Left lung (tissue), 4 donors: ENCODE measurements at regions not wholly inside any gene's neighbourhood (a gene's known extent, or its start where the extent isn't known, plus 50 kb on each side); places are given as distances from the start of the nearest gene placed in this dataset.
A peak's percentile ranks its signal among the peaks of the same experiment; 100 is the strongest.

Experiments used
- ATAC-seq: fragments of 200-7000 bp; cut with Tn5 transposase; one replicate; pipeline ENCODE4 v1.9.1; 2020; ENCODE audit warnings: moderate library complexity
- DNase-seq, 4 donors: peaks; one replicate each; pipeline ENCODE4 v3.0.0-alpha.2; 2013 to 2020
- H3K27ac ChIP-seq, 2 donors: fragments of 200-600 bp; sonication (generic) in 1 of 2; one replicate each; pipeline versions ENCODE4 v1.5.0 to v1.8.0; 2020 to 2021
- H3K27me3 ChIP-seq, 2 donors: fragments of 200-600 bp; sonication (generic) in 1 of 2; one replicate each; pipeline versions ENCODE4 v1.5.0 to v1.8.0; 2020 to 2021
- H3K36me3 ChIP-seq, 2 donors: fragments of 200-600 bp; sonication (generic) in 1 of 2; one replicate each; pipeline versions ENCODE4 v1.5.0 to v1.8.0; 2020 to 2021
- H3K4me1 ChIP-seq, 2 donors: fragments of 200-600 bp; one replicate each; pipeline ENCODE4 v1.8.0; 2021
- H3K4me3 ChIP-seq, 2 donors: fragments of 200-600 bp; sonication (generic) in 1 of 2; one replicate each; pipeline versions ENCODE4 v1.5.0 to v1.8.0; 2020 to 2021; ENCODE audit warnings: mild to moderate bottlenecking in 1 of 2
- H3K9me3 ChIP-seq, 2 donors: fragments of 200-600 bp; sonication (generic) in 1 of 2; one replicate each; pipeline versions ENCODE4 v1.5.0 to v1.8.0; 2020 to 2021
- intact Hi-C, 2 donors: fragments of 100-400 bp; cut with DNase I; formaldehyde crosslinking; loops; one replicate each; pipeline versions ENCODE4 v1.11.2 to v1.14.2; 2022
- TF ChIP-seq, protein P1 (sequence below), 2 donors: fragments of 200-600 bp; sonication (generic) in 1 of 2; IDR thresholded peaks; one replicate each; pipeline versions ENCODE4 v1.5.0 to v1.8.0; 2021; ENCODE audit warnings: antibody characterized with exemption in 2 of 2
- donor health status: DM: no; HTN: yes; CAD: no.
- donor health status: DM: no; HTN: no; CAD: no.

DNA sequence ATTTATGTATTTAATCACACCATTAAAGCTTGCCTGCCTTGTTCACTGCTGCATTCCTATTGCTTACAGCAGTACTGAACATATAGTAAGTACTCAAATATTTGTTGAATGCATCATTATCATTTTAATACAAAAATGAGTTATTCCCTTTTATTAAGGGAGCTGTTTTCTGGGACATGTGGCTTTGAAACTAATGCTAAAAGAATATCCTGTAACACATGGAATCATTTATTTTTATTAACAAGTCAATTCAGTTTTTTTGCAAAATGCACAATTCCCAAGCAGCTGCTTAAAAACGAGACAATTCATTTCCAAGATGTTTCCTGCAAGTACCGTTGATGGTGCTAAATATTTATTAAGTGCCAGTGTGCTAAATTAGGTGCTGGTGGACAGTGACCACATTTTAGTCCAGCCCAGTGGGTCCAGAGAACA lies 148.3 kb upstream of the NR3C1 start:
- intact Hi-C loops: no loop called here
- H3K9me3 ChIP-seq: no peaks in the 10 kb centered on the region
- H3K36me3 ChIP-seq: no peaks in the 10 kb centered on the region
- ATAC-seq (no peak), DNase-seq (peak in 2 of 4 donors; percentile 85 to 87)
- no peak overlapping the region for H3K27ac ChIP-seq
- no peak overlapping the region for H3K4me3 ChIP-seq
- TF ChIP-seq, protein P1, sequence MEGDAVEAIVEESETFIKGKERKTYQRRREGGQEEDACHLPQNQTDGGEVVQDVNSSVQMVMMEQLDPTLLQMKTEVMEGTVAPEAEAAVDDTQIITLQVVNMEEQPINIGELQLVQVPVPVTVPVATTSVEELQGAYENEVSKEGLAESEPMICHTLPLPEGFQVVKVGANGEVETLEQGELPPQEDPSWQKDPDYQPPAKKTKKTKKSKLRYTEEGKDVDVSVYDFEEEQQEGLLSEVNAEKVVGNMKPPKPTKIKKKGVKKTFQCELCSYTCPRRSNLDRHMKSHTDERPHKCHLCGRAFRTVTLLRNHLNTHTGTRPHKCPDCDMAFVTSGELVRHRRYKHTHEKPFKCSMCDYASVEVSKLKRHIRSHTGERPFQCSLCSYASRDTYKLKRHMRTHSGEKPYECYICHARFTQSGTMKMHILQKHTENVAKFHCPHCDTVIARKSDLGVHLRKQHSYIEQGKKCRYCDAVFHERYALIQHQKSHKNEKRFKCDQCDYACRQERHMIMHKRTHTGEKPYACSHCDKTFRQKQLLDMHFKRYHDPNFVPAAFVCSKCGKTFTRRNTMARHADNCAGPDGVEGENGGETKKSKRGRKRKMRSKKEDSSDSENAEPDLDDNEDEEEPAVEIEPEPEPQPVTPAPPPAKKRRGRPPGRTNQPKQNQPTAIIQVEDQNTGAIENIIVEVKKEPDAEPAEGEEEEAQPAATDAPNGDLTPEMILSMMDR (IDR thresholded peaks at IDR 0.05): no peak
- peaks cover 0 to 17% of the 10 kb centered on the region in 2 donors for H3K4me1 ChIP-seq
- no peaks in the 10 kb centered on the region for H3K27me3 ChIP-seq

DNA sequence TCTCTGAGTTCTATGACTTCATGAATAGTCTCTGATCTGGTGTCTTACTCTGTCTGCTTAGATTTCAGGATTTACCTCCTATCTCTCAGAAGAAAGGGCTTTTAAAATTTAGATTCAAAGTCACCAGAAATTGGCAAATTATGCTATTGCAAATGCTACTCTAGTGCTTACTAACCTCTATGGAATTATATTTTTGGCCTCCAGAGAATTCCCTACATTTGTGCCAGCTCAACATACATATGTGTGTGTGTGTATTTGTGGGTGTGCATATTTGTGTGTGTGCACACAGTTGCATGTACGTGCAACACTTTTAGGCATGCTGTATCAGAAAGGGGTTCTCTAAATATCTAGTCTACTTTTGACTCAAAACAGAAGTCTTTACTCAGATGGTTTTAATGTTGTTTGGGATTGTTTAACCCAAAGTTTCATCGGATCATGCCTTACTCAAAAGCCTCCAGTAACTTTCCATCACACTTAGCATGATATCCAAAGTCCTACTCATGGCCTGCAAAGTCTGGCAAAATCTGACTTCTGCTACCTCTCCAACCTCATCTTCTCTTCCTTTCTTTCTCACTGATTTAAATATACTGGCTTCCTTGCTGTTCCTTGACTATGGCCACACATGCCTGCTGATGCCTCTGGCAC lies 147.6 kb upstream of the NR3C1 start:
- H3K27me3 ChIP-seq: no peaks in the 10 kb centered on the region
- no peak for DNase-seq
- no peak overlapping the region for H3K27ac ChIP-seq
- ATAC-seq: no peak
- H3K4me1 ChIP-seq: peaks cover 0 to 17% of the 10 kb centered on the region in 2 donors
- no peaks in the 10 kb centered on the region for H3K9me3 ChIP-seq
- intact Hi-C loops: no loop called here
- TF ChIP-seq, protein P1 (IDR thresholded peaks at IDR 0.05): no peak
- no peak overlapping the region for H3K4me3 ChIP-seq
- no peaks in the 10 kb centered on the region for H3K36me3 ChIP-seq

DNA sequence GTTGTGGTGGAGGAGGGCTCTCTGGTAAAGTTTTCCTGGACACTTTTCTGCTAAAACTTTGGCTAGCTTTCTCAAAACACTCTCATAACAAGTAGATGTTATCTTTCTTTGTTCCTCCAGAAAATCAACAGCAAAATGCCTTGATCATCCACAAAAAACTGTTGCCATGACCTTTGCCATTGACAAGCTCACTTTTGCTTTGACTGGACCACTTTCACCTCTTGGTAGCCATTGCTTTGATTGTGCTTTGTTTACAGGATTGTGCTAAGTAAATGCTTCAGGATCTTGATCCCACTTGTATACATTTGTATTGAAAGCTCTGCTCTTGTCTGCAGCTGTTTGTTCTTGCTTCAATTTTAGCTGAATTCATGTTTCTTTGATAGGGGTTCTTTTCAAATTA lies 143.9 kb upstream of the NR3C1 start:
- Histone ChIP-seq H3K4me3 (no peak overlapping the region), H3K9me3 (no peaks in the 10 kb centered on the region), H3K27ac (no peak overlapping the region), H3K27me3 (no peaks in the 10 kb centered on the region), H3K4me1 (no peaks in the 10 kb centered on the region), H3K36me3 (no peaks in the 10 kb centered on the region)
- intact Hi-C loops: no loop called here
- no peak for ATAC-seq
- no peak for DNase-seq
- TF ChIP-seq, protein P1 (IDR thresholded peaks at IDR 0.05): no peak

DNA sequence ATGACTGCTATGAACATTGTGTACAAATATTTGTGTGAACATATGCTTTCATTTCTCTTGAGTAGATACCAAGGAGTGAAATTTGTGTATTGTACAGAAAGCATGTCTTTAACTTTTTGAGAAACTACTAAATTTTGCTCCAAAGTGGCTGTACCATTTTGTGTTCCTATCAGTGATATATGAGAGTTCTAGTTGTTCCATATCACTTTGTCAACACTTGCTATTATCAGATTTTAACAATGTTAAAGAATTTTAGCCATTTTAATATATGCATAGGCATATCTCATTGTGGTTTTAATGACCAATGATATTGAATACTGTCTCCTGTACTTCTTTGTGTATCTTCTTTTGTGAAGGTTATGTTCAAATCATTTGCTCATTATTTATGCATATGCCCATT lies 142.9 kb upstream of the NR3C1 start:
- H3K4me3 ChIP-seq: no peak overlapping the region
- no peaks in the 10 kb centered on the region for H3K36me3 ChIP-seq
- no peaks in the 10 kb centered on the region for H3K9me3 ChIP-seq
- no peak overlapping the region for H3K27ac ChIP-seq
- no peaks in the 10 kb centered on the region for H3K27me3 ChIP-seq
- TF ChIP-seq, protein P1 (IDR thresholded peaks at IDR 0.05): no peak
- intact Hi-C loops: no loop called here
- H3K4me1 ChIP-seq: no peaks in the 10 kb centered on the region
- DNase-seq (no peak), ATAC-seq (no peak)

GRCh38 chr5:143544606-143545005 lies 141.1 kb upstream of the NR3C1 start:
- DNase-seq: no peak
- Histone ChIP-seq H3K27ac (no peak overlapping the region), H3K9me3 (peaks cover 0 to 3% of the 10 kb centered on the region in 2 donors), H3K4me3 (no peak overlapping the region), H3K4me1 (no peaks in the 10 kb centered on the region), H3K36me3 (no peaks in the 10 kb centered on the region), H3K27me3 (no peaks in the 10 kb centered on the region)
- no peak for ATAC-seq
- intact Hi-C loops: no loop called here
- TF ChIP-seq, protein P1 (IDR thresholded peaks at IDR 0.05): no peak
